IMR-90 (cell line): ENCODE measurements at regions not wholly inside any gene's neighbourhood (a gene's known extent, or its start where the extent isn't known, plus 50 kb on each side); places are given as distances from the start of the nearest gene placed in this dataset.

Experiments
- ATAC-seq: fragments of 200-7000 bp; cut with Tn5 transposase; 2 replicates; pipeline ENCODE4 v1.9.1; 2020; ENCODE audit warnings: low read depth, mild to moderate bottlenecking, moderate library complexity
- BruUV-seq: library from RNA; stranded (reverse); fragments of 400-500 nt; replicated peaks from 2 replicates; lab custom pipeline; 2021; lab: Mats Ljungman, UMichigan
- CTCF ChIA-PET: fragments of 300-600 bp; formaldehyde crosslinking; extraction: SDS; loops from one replicate; lab custom pipeline; 2021; ENCODE audit warnings: antibody characterized with exemption; lab: Yijun Ruan, JAX
- POLR2A ChIA-PET: fragments of 300-600 bp; sonication (Branson Sonifier 250); formaldehyde crosslinking; loops from one replicate; lab custom pipeline; 2022; ENCODE audit warnings: antibody characterized with exemption; ENCODE audit not compliant: unreplicated experiment; lab: Charles Lee
- DNase-seq: peaks from one replicate; pipeline ENCODE4 v3.0.0; 2013
- H2AFZ ChIP-seq: replicated peaks from 2 replicates; pipeline ENCODE3; 2013; ENCODE audit warnings: low read length, mild to moderate bottlenecking; ENCODE audit not compliant: poor library complexity
- H2AK5ac ChIP-seq: 2 replicates; pipeline ENCODE4 v1.6.1; 2013; ENCODE audit warnings: low read depth, low read length, inconsistent platforms
- H2AK9ac ChIP-seq: replicated peaks from 2 replicates; pipeline ENCODE3; 2013; ENCODE audit warnings: mild to moderate bottlenecking, low read depth, low read length, moderate library complexity; ENCODE audit not compliant: poor library complexity
- H2BK120ac ChIP-seq: 2 replicates; pipeline ENCODE4 v1.6.1; 2013; ENCODE audit warnings: low read depth, low read length, inconsistent platforms
- H2BK15ac ChIP-seq: 3 replicates; pipeline ENCODE4 v1.6.1; 2013; ENCODE audit warnings: low read depth, low read length, inconsistent platforms
- H2BK20ac ChIP-seq: 2 replicates; pipeline ENCODE4 v1.6.1; 2013; ENCODE audit warnings: low read depth, mild to moderate bottlenecking, inconsistent platforms, low read length, moderate library complexity
- H2BK5ac ChIP-seq: 2 replicates; pipeline ENCODE4 v1.6.1; 2013; ENCODE audit warnings: mild to moderate bottlenecking, low read depth, low read length, inconsistent platforms; ENCODE audit not compliant: poor library complexity, severe bottlenecking
- H3K14ac ChIP-seq: replicated peaks from 2 replicates; pipeline ENCODE4 v1.6.1; 2013; ENCODE audit warnings: low read depth, low read length, inconsistent platforms
- H3K18ac ChIP-seq: 2 replicates; pipeline ENCODE4 v1.6.1; 2013; ENCODE audit warnings: low read depth, low read length, control low read depth
- H3K23ac ChIP-seq: 2 replicates; pipeline ENCODE4 v1.6.1; 2013; ENCODE audit warnings: low read depth, low read length, inconsistent platforms
- H3K27ac ChIP-seq: 2 replicates; pipeline ENCODE4 v1.5.1; 2013; ENCODE audit warnings: mild to moderate bottlenecking, control low read depth, low read length; ENCODE audit not compliant: insufficient read depth
- H3K27me3 ChIP-seq: 2 replicates; pipeline ENCODE4 v1.6.1; 2013; ENCODE audit warnings: low read length; ENCODE audit not compliant: control insufficient read depth, insufficient read depth
- H3K36me3 ChIP-seq: 2 replicates; pipeline ENCODE4 v1.6.1; 2013; ENCODE audit warnings: low read length, mixed read lengths; ENCODE audit not compliant: control insufficient read depth, insufficient read depth
- H3K4ac ChIP-seq: 2 replicates; pipeline ENCODE4 v1.6.1; 2013; ENCODE audit warnings: low read depth, low read length, inconsistent platforms
- H3K4me1 ChIP-seq: 2 replicates; pipeline ENCODE4 v1.6.1; 2013; ENCODE audit warnings: low read length, mixed read lengths; ENCODE audit not compliant: control insufficient read depth, insufficient read depth
- H3K4me2 ChIP-seq: 2 replicates; pipeline ENCODE4 v1.6.1; 2013; ENCODE audit warnings: low read depth, mild to moderate bottlenecking, control low read depth, low read length, moderate library complexity
- H3K4me3 ChIP-seq: 2 replicates; pipeline ENCODE4 v1.5.1; 2013; ENCODE audit warnings: low read depth, mild to moderate bottlenecking, control low read depth, low read length, moderate library complexity; ENCODE audit not compliant: insufficient read depth
- H3K56ac ChIP-seq: 2 replicates; pipeline ENCODE4 v1.6.1; 2013; ENCODE audit warnings: low read length, inconsistent platforms; ENCODE audit not compliant: insufficient read depth; ENCODE audit errors: extremely low read depth
- H3K79me1 ChIP-seq, 2 experiments: 2 replicates each; pipeline ENCODE4 v1.6.1; 2013; ENCODE audit warnings: low read length in 2 of 2, inconsistent platforms in 1 of 2, low read depth in 1 of 2
- H3K9ac ChIP-seq: 2 replicates; pipeline ENCODE4 v1.6.1; 2013; ENCODE audit warnings: low read depth, low read length, control low read depth
- H3K9me1 ChIP-seq: 2 replicates; pipeline ENCODE4 v1.6.1; 2013; ENCODE audit warnings: low read length, inconsistent platforms; ENCODE audit not compliant: insufficient read depth
- H3K9me3 ChIP-seq: 2 replicates; pipeline ENCODE4 v1.6.1; 2013; ENCODE audit warnings: low read length; ENCODE audit not compliant: control insufficient read depth, insufficient read depth
- H4K20me1 ChIP-seq: 2 replicates; pipeline ENCODE4 v1.6.1; 2013; ENCODE audit warnings: low read length, inconsistent platforms; ENCODE audit not compliant: insufficient read depth
- H4K5ac ChIP-seq: 2 replicates; pipeline ENCODE4 v1.6.1; 2013; ENCODE audit warnings: mild to moderate bottlenecking, low read depth, low read length, control low read depth
- H4K8ac ChIP-seq, 2 experiments: 2 replicates each; pipeline ENCODE4 v1.6.1; 2013; ENCODE audit warnings: low read depth in 2 of 2, low read length in 2 of 2, control low read depth in 1 of 2, inconsistent platforms in 1 of 2
- H4K91ac ChIP-seq: 2 replicates; pipeline ENCODE4 v1.6.1; 2013; ENCODE audit warnings: low read depth, low read length, inconsistent platforms; ENCODE audit not compliant: insufficient read depth
- BHLHE40 ChIP-seq: fragments of 150-350 bp; IDR thresholded peaks from 2 replicates; pipeline ENCODE4 v1.6.1; 2016; ENCODE audit warnings: mild to moderate bottlenecking, low read depth, low read length
- FOS ChIP-seq: fragments of 150-350 bp; IDR thresholded peaks from 2 replicates; pipeline ENCODE4 v1.6.1; 2016; ENCODE audit warnings: low read depth, low read length
- MAZ ChIP-seq: IDR thresholded peaks from 2 replicates; pipeline ENCODE4 v1.6.1; 2012; ENCODE audit warnings: low read depth, mild to moderate bottlenecking, low read length, improper control_type of control experiment, moderate library complexity, borderline replicate concordance
- MXI1 ChIP-seq: IDR thresholded peaks from 2 replicates; pipeline ENCODE4 v1.6.1; 2012; ENCODE audit warnings: low read depth, mild to moderate bottlenecking, low read length, moderate library complexity, borderline replicate concordance
- POLR2A ChIP-seq: IDR thresholded peaks from 2 replicates; pipeline ENCODE4 v1.6.1; 2012; ENCODE audit warnings: mild to moderate bottlenecking, low read depth, low read length
- RCOR1 ChIP-seq: IDR thresholded peaks from 2 replicates; pipeline ENCODE4 v1.6.1; 2012; ENCODE audit warnings: mild to moderate bottlenecking, low read length, improper control_type of control experiment; ENCODE audit not compliant: insufficient replicate concordance
- RFX5 ChIP-seq: IDR thresholded peaks from 2 replicates; pipeline ENCODE4 v1.8.0; 2012; ENCODE audit warnings: low read depth, mild to moderate bottlenecking, low read length, moderate library complexity
- SMC3 ChIP-seq: fragments of 150-350 bp; IDR thresholded peaks from 2 replicates; pipeline ENCODE4 v1.6.1; 2016; ENCODE audit warnings: low read depth, mild to moderate bottlenecking, antibody characterized with exemption, low read length, moderate library complexity
- WGBS, 2 experiments: methylation state at CpG; one replicate each; pipeline versions ENCODE4 v1.1.5 to v1.1.7; 2013; ENCODE audit warnings: missing lambda C conversion rate in 2 of 2; ENCODE audit not compliant: insufficient read length in 1 of 2; ENCODE audit errors: extremely low coverage in 2 of 2; 5-methylcytosine and 5-hydroxymethylcytosine counted together
- dilution Hi-C: fragments of 300-500 bp; cut with HindIII; formaldehyde crosslinking; loops from one replicate; pipeline ENCODE4 v1.14.3; 2018; ENCODE audit warnings: low sequenced_read_pairs; ENCODE audit not compliant: unreplicated experiment
- in situ Hi-C: fragments of 300-500 bp; cut with MboI; formaldehyde crosslinking; loops from 3 replicates; pipeline ENCODE4 v1.14.3; 2019; ENCODE audit warnings: low sequenced_read_pairs, inconsistent platforms, mixed read lengths
- intact Hi-C: fragments of 100-400 bp; cut with micrococcal nuclease; formaldehyde crosslinking; loops from 2 replicates; pipeline ENCODE4 v1.10.0; 2022
- TF ChIP-seq, protein P1 (sequence below): conservative IDR thresholded peaks from 2 replicates; pipeline ENCODE4 v1.5.1; 2012; ENCODE audit warnings: mild to moderate bottlenecking, low read depth, low read length, improper control_type of control experiment
- TF ChIP-seq, protein P2 (sequence below): fragments of 150-350 bp; IDR thresholded peaks from 2 replicates; pipeline ENCODE4 v1.6.1; 2017; ENCODE audit warnings: mild to moderate bottlenecking, antibody characterized with exemption, low read length, low read depth
- TF ChIP-seq, protein P3 (sequence below): fragments of 150-350 bp; IDR thresholded peaks from 2 replicates; pipeline ENCODE4 v1.6.1; 2016; ENCODE audit warnings: low read depth, mild to moderate bottlenecking, low read length, moderate library complexity, borderline replicate concordance

DNA sequence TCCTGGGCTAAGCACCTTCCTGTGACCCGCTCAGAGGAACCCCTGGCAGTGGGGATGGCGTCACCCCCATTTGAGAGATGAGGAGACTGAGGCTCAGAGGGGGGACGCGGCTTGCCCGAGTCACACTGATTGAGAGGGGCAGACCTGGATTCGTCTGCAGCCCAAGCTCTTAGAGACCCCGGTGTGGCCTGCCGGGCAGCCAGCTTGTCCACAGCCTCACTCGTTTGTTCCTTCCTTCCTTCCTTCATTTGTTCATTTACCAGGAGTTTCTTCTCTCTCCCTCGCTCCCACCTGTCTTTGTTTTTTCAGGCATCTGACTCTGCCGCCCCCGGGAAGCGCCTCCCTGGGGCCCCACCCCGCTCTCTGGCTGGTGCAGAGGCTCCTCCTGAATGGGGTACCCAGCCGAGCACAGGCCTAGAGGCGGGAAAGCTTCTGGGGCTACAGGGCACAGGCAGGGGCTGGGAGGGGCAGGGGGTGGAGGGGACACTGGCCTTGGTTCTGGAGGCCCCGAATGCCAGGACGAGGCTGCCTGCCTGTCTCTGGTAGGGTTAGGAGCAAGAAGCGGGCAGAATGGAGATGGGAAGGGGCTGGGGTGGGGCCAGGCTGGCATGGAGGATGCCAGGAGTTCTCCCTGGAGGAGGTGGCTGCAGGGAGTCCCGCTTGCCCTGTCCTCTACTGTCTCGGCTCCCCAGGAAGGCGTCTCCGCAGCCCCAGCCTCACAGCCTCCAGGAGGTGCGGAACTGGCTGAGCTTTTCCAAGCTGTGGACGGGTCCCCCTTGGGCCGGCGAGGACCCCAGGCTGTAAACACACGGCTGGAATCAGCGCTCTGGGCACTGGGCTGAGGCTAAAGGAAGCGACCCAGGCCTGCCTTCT is 91.6 kb downstream of the UNCX start:
- Histone ChIP-seq H4K91ac (no peak overlapping the region), H3K14ac (no peak overlapping the region), H3K56ac (no peak overlapping the region), H3K27ac (no peak overlapping the region), H3K4me3 (no peak overlapping the region), H3K9me1 (no peaks in the 10 kb centered on the region), H3K36me3 (no peaks in the 10 kb centered on the region), H4K8ac (no peak overlapping the region), H4K5ac (no peak overlapping the region), H3K9ac (no peak overlapping the region), H3K4me2 (no peak overlapping the region), H3K18ac (no peak overlapping the region), H3K79me1 (no peaks in the 10 kb centered on the region), H2BK15ac (no peak overlapping the region), H3K27me3 (peaks cover 42% of the 10 kb centered on the region), H2AFZ (peak overlapping the region; percentile 19), H3K4me1 (no peaks in the 10 kb centered on the region), H3K4ac (no peak overlapping the region), H2AK9ac (no peak overlapping the region), H2BK20ac (no peak overlapping the region), H3K9me3 (no peaks in the 10 kb centered on the region), H2AK5ac (no peak overlapping the region), H4K20me1 (no peaks in the 10 kb centered on the region), H2BK120ac (no peak overlapping the region), H2BK5ac (no peak overlapping the region), H3K23ac (no peak overlapping the region)
- intact Hi-C loops (no loop called here), dilution Hi-C loops (no loop called here), in situ Hi-C loops (no loop called here)
- CTCF ChIA-PET = no interaction called here
- no TSS peak for BruUV-seq
- ATAC-seq = no peak
- TF ChIP-seq RFX5 (no peak), FOS (no peak), MXI1 (no peak), RCOR1 (no peak), MAZ (no peak), BHLHE40 (no peak), POLR2A (no peak), SMC3 (no peak)
- TF ChIP-seq, protein P1, sequence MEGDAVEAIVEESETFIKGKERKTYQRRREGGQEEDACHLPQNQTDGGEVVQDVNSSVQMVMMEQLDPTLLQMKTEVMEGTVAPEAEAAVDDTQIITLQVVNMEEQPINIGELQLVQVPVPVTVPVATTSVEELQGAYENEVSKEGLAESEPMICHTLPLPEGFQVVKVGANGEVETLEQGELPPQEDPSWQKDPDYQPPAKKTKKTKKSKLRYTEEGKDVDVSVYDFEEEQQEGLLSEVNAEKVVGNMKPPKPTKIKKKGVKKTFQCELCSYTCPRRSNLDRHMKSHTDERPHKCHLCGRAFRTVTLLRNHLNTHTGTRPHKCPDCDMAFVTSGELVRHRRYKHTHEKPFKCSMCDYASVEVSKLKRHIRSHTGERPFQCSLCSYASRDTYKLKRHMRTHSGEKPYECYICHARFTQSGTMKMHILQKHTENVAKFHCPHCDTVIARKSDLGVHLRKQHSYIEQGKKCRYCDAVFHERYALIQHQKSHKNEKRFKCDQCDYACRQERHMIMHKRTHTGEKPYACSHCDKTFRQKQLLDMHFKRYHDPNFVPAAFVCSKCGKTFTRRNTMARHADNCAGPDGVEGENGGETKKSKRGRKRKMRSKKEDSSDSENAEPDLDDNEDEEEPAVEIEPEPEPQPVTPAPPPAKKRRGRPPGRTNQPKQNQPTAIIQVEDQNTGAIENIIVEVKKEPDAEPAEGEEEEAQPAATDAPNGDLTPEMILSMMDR = no peak
- TF ChIP-seq, protein P2, sequence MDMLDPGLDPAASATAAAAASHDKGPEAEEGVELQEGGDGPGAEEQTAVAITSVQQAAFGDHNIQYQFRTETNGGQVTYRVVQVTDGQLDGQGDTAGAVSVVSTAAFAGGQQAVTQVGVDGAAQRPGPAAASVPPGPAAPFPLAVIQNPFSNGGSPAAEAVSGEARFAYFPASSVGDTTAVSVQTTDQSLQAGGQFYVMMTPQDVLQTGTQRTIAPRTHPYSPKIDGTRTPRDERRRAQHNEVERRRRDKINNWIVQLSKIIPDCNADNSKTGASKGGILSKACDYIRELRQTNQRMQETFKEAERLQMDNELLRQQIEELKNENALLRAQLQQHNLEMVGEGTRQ = no peak
- TF ChIP-seq, protein P3, sequence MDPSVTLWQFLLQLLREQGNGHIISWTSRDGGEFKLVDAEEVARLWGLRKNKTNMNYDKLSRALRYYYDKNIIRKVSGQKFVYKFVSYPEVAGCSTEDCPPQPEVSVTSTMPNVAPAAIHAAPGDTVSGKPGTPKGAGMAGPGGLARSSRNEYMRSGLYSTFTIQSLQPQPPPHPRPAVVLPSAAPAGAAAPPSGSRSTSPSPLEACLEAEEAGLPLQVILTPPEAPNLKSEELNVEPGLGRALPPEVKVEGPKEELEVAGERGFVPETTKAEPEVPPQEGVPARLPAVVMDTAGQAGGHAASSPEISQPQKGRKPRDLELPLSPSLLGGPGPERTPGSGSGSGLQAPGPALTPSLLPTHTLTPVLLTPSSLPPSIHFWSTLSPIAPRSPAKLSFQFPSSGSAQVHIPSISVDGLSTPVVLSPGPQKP = no peak
- WGBS, 2 experiments = 80% methylated on average over 16 of the region's 30 CpGs; no CpG with 5 or more reads in 1 of the 2 experiments
- POLR2A ChIA-PET = interaction anchor here (0.6 kb wide), 1 partner anchor 820 kb away, joined by 3 read pairs; no protein-coding TSS in a partner anchor
- no peak for DNase-seq
